ENCODE measurements at regions not wholly inside any gene's neighbourhood (a gene's known extent, or its start where the extent isn't known, plus 50 kb on each side); places are given as distances from the start of the nearest gene placed in this dataset.

GRCh38 chr12:61487728-61488127 is 772.5 kb upstream of the USP15 start:
- TF ChIP-seq CTCF (IDR thresholded peaks at IDR 0.05) (no peak), POLR2AphosphoS5 (IDR thresholded peaks at IDR 0.05) (no peak), POLR2A (IDR thresholded peaks at IDR 0.05) (no peak)

Measured in prostate gland (tissue), 2 donors.